ENCODE measurements at regions not wholly inside any gene's neighbourhood (a gene's known extent, or its start where the extent isn't known, plus 50 kb on each side); places are given as distances from the start of the nearest gene placed in this dataset.

- Histone ChIP-seq H3K27ac (ENCODE audit: low read depth, low read length) (no peak overlapping the region), H3K9me3 (ENCODE audit: insufficient read depth, low read length) (no peaks in the 10 kb centered on the region), H2AFZ (ENCODE audit: low read depth, low read length, severe bottlenecking) (no peak overlapping the region)
Measured at GRCh38 chr3:194967151-194968117, 281.8 kb downstream of the FAM43A start.

DNA sequence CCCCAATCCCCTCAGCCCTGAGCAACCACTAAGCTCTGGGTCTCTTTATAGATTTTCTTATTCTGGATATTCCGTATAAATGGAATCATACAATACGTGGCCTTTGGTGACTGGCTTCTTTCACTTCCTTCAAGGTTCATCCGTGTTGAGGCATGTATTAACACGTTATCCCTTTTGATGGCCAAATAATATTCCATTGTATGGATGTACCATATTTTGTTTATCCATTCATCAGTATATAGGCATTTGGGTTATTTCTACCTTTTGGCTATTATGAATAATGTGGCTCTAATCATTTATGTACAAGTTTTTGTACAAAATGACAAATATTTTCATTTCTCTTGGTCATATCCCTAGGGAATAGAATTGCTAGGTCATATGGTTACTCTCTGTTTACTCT, 284.4 kb downstream of the FAM43A start:
- Histone ChIP-seq H3F3A (ENCODE audit: insufficient read depth) (no peaks in the 10 kb centered on the region), H3K27me3 (ENCODE audit: low read length) (no peaks in the 10 kb centered on the region), H3K4me3 (ENCODE audit: insufficient read depth, low read length, poor library complexity, severe bottlenecking) (no peak overlapping the region)

More at GRCh38 chr3:194967151-194968117, 281.8 kb downstream of the FAM43A start:
- no peak overlapping the region for H3K4me3 ChIP-seq (ENCODE audit: insufficient read depth, low read length, poor library complexity, severe bottlenecking)
- no peaks in the 10 kb centered on the region for H3K27me3 ChIP-seq (ENCODE audit: low read length)
- no peak overlapping the region for H3K9ac ChIP-seq (ENCODE audit: low read length)
- TF ChIP-seq, protein P1, sequence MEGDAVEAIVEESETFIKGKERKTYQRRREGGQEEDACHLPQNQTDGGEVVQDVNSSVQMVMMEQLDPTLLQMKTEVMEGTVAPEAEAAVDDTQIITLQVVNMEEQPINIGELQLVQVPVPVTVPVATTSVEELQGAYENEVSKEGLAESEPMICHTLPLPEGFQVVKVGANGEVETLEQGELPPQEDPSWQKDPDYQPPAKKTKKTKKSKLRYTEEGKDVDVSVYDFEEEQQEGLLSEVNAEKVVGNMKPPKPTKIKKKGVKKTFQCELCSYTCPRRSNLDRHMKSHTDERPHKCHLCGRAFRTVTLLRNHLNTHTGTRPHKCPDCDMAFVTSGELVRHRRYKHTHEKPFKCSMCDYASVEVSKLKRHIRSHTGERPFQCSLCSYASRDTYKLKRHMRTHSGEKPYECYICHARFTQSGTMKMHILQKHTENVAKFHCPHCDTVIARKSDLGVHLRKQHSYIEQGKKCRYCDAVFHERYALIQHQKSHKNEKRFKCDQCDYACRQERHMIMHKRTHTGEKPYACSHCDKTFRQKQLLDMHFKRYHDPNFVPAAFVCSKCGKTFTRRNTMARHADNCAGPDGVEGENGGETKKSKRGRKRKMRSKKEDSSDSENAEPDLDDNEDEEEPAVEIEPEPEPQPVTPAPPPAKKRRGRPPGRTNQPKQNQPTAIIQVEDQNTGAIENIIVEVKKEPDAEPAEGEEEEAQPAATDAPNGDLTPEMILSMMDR (IDR thresholded peaks at IDR 0.05; ENCODE audit: insufficient read depth, low read length, poor library complexity, severe bottlenecking): no peak
- TF ChIP-seq EZH2phosphoT487 (conservative IDR thresholded peaks at IDR 0.05; ENCODE audit: low read length): no peak
- no peaks in the 10 kb centered on the region for H3K9me2 ChIP-seq (replicated peaks; ENCODE audit: insufficient read depth, low read length)
- H3F3A ChIP-seq (ENCODE audit: insufficient read depth): no peaks in the 10 kb centered on the region
- no peaks in the 10 kb centered on the region for H3K79me2 ChIP-seq (ENCODE audit: insufficient read depth, low read length)
- H3K4me2 ChIP-seq (ENCODE audit: low read depth, low read length, poor library complexity, severe bottlenecking): no peak overlapping the region
- no peaks in the 10 kb centered on the region for H4K20me1 ChIP-seq (ENCODE audit: low read depth, low read length)
- no peaks in the 10 kb centered on the region for H3K36me3 ChIP-seq (ENCODE audit: low read length)

DNA sequence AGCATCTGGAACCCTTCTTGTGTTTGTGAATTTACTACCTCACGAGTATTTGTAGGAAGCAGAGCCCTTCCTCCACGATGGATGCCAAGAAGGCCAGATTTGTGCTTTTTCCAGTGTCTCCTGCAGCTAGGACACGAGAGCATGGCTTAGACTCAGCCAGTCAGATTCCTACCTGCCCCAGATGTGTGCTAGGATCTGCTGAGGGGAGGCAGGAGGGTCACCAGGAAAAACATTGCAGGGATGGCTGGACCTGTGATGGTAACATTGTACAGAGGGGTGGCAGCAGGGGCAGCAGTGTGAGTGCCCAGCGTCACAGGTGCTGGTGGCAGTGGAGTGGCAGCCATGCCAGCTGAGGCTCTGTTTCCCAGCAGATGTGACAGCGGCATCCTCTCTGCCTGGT, 285.3 kb downstream of the FAM43A start:
- H3K36me3 ChIP-seq (ENCODE audit: low read length): no peaks in the 10 kb centered on the region
- no peak overlapping the region for H3K27ac ChIP-seq (ENCODE audit: low read depth, low read length)
- H3K9me3 ChIP-seq (ENCODE audit: insufficient read depth, low read length): no peaks in the 10 kb centered on the region
- no peak overlapping the region for H2AFZ ChIP-seq (ENCODE audit: low read depth, low read length, severe bottlenecking)
- no peaks in the 10 kb centered on the region for H3K79me2 ChIP-seq (ENCODE audit: insufficient read depth, low read length)
- TF ChIP-seq, protein P1 (IDR thresholded peaks at IDR 0.05; ENCODE audit: insufficient read depth, low read length, poor library complexity, severe bottlenecking): no peak
- TF ChIP-seq EZH2phosphoT487 (conservative IDR thresholded peaks at IDR 0.05; ENCODE audit: low read length): no peak
- no peaks in the 10 kb centered on the region for H3K9me2 ChIP-seq (replicated peaks; ENCODE audit: insufficient read depth, low read length)
- H3K4me2 ChIP-seq (ENCODE audit: low read depth, low read length, poor library complexity, severe bottlenecking): no peak overlapping the region
- H3K9ac ChIP-seq (ENCODE audit: low read length): no peak overlapping the region
- H3K27me3 ChIP-seq (ENCODE audit: low read length): no peaks in the 10 kb centered on the region
- no peak overlapping the region for H3K4me3 ChIP-seq (ENCODE audit: insufficient read depth, low read length, poor library complexity, severe bottlenecking)
- no peaks in the 10 kb centered on the region for H3F3A ChIP-seq (ENCODE audit: insufficient read depth)
- H4K20me1 ChIP-seq (ENCODE audit: low read depth, low read length): no peaks in the 10 kb centered on the region

More for the DNA sequence above, 284.4 kb downstream of the FAM43A start:
- Histone ChIP-seq H4K20me1 (ENCODE audit: low read depth, low read length) (no peaks in the 10 kb centered on the region), H3K36me3 (ENCODE audit: low read length) (no peaks in the 10 kb centered on the region), H3K9ac (ENCODE audit: low read length) (no peak overlapping the region), H3K9me3 (ENCODE audit: insufficient read depth, low read length) (no peaks in the 10 kb centered on the region), H3K79me2 (ENCODE audit: insufficient read depth, low read length) (no peaks in the 10 kb centered on the region), H3K9me2 (replicated peaks; ENCODE audit: insufficient read depth, low read length) (no peaks in the 10 kb centered on the region), H3K27ac (ENCODE audit: low read depth, low read length) (no peak overlapping the region), H2AFZ (ENCODE audit: low read depth, low read length, severe bottlenecking) (no peak overlapping the region), H3K4me2 (ENCODE audit: low read depth, low read length, poor library complexity, severe bottlenecking) (no peak overlapping the region)
- TF ChIP-seq, protein P1 (IDR thresholded peaks at IDR 0.05; ENCODE audit: insufficient read depth, low read length, poor library complexity, severe bottlenecking): no peak
- no peak for TF ChIP-seq EZH2phosphoT487 (conservative IDR thresholded peaks at IDR 0.05; ENCODE audit: low read length)

Data from SU-DHL-6 (cell line).